AG09319 (cell line): ENCODE measurements at regions not wholly inside any gene's neighbourhood (a gene's known extent, or its start where the extent isn't known, plus 50 kb on each side); places are given as distances from the start of the nearest gene placed in this dataset.

Source experiments
- DNase-seq: peaks from one replicate; pipeline ENCODE4 v3.0.0-alpha.2; 2010; ENCODE audit warnings: low read depth; ENCODE audit errors: extremely low read depth
- TF ChIP-seq, protein P1 (sequence below): IDR thresholded peaks from 2 replicates; pipeline ENCODE4 v1.5.1; 2011; ENCODE audit warnings: low read depth, mild to moderate bottlenecking, inconsistent platforms, low read length, moderate library complexity

DNA sequence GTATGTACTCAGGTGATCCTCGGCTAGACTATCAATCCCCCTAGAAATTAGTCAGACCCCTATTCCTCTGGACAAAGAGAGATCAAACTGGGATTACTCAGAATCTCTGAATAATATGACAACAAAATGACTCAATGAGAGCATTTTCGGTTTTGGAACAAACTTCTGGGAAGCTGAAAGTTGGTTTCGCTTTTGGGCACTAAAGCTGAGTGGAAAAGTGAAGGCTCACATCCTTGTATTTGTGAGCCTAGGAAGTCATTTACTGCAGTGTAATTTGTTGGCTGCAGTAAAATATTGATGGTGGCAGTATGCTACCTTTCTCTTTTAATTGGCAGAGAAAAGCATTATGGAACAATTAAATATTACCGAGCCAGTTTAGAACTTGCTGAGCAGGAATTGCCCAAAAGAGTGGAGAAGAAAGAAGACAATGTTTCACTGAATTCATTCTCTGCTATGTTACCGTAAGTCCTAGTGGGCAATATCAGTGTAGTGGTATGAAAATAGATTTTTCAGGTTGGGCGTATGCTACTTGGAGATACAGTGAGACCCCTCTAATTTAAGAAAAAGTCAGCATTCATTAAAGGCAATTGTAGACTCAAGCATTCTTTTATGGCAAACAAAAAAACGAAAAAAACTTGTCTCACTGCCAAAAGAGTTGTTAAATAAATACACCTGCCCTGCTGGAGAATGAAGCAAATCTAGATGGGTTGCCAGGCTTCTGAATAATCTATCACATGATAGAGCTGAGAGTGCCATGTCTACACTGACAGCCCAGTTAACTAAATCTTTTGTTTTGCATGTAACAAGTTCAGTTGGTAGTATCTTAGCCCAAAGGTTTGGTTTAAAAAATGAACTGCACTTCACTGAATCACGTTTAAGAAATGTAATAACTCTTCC, 69.6 kb downstream of the AGTR2 start:
- TF ChIP-seq, protein P1, sequence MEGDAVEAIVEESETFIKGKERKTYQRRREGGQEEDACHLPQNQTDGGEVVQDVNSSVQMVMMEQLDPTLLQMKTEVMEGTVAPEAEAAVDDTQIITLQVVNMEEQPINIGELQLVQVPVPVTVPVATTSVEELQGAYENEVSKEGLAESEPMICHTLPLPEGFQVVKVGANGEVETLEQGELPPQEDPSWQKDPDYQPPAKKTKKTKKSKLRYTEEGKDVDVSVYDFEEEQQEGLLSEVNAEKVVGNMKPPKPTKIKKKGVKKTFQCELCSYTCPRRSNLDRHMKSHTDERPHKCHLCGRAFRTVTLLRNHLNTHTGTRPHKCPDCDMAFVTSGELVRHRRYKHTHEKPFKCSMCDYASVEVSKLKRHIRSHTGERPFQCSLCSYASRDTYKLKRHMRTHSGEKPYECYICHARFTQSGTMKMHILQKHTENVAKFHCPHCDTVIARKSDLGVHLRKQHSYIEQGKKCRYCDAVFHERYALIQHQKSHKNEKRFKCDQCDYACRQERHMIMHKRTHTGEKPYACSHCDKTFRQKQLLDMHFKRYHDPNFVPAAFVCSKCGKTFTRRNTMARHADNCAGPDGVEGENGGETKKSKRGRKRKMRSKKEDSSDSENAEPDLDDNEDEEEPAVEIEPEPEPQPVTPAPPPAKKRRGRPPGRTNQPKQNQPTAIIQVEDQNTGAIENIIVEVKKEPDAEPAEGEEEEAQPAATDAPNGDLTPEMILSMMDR = no peak
- DNase-seq = no peak

DNA sequence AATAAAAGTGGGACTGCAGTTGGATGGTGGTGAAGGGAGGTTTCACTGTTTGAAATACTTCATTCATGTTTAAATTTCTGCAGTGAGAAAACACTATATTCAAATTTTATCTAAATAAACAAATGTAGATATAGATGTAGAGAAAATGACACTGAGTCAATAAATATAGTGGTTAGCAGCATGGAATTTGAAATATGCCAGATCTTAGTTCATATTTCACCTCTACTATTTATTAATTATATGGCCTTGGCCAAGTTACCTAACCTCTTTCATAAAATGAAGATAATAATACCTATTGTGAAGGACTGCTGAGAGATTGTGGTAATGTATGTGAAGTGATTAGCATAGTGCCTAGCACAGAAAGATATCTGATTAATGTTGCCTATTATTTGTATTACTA, 70.5 kb downstream of the AGTR2 start:
- DNase-seq = no peak
- TF ChIP-seq, protein P1 = no peak

DNA sequence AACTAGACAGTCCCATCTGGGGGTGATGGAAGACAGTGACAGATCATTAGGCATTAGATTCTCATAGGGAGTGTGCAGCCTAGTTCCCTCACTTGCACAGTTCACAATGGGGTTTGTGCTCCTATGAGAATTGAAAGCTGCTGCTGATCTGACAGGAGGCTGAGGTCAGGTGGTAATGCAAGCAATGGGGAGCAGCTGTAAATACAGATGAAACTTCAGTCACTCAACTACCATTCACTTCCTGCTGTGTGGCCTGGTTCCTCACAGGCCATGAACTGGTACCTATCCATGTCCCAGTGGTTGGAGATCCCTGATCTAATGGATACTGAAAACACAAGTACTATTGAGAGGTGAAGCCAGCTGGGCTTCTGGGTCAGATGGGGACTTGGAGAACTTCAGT, 72.5 kb downstream of the AGTR2 start:
- DNase-seq = no peak
- TF ChIP-seq, protein P1 = no peak

DNA sequence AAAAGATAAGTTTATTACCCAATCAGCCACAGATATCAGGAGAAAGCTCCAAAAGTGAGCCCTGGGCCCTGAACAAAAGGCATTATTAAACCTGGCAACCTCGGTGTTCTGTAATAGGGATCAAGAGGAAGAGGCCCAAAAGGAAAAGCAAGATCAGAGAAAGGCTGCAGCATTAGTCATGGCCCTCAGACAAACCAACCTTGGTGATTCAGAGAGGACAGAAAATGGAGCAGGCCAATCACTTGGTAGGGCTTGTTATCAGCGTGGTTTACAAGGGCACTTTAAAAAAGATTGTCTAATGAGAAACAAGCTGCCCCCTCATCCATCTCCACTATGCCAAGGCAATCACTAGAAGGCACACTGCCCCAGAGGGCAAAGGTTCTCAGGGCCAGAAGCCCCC, 75.7 kb downstream of the AGTR2 start:
- TF ChIP-seq, protein P1 = no peak
- no peak for DNase-seq

DNA sequence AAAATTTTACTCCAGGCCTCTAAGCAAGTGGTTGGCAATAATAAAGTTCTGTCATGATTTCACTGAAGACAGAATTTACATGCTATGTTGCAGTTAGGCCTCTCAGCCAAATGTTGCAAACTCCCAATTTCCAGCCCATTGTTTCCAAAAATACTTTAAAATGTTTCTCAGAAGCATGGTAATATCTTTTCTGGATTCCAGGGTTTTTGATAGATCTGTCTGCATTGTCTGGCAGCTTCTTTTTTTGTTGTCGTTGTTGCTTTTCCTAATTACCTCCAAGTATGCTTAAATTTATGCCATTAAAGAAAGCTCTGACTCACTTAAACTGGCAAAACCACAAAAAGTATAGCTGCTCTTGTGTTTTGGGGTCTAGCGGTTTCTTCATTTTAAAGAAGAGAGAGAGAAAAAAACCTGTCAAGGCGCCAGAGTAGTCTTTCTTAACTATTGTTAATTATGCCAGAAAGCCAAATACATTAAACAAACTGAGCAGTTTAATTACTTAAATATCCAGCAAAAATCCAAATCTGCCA, 97.0 kb downstream of the AGTR2 start:
- DNase-seq = no peak
- TF ChIP-seq, protein P1 = no peak

DNA sequence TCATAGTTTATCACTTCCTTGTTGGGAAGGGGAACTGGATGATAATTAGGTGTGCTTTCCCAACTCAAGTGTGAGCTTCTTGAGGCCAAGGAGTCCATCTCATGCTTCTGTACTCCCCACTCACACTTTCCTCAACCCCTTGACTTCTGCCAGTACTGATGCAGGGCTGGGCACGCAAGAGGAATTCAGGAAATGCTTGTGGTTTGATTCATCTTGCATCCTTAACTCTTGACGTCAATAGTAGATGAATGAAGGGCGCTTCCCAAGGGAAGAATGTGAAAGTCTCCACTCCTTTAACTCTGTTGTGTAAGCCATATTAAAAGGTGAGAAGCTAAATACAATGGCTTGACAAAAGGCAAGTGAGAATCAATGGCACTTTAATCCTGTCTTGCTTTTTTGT, 101.8 kb downstream of the AGTR2 start:
- DNase-seq = peak; percentile 77
- TF ChIP-seq, protein P1 = no peak

DNA sequence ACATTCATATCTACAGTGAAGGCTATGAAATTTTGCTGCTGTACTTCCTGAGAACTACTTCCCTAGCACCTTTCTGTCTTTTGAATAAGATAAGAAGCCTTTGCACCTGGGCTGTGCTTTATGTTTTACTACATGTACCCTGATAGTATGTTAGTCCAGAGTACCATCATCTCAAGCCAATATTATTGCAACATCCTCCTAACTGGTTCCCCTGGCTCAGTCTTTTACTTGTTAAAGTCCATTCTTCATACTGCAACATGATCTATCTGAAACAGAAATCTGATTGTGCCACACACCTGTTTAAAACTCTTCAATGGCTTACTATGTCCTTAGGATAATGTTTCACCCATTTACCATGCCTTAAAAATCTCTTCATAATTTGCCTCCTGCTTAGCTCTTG, 102.3 kb downstream of the AGTR2 start:
- no peak for DNase-seq

More for the DNA sequence above, 102.3 kb downstream of the AGTR2 start:
- TF ChIP-seq, protein P1 = no peak
